Activated naive CD8-positive, alpha-beta T cell treated with anti-CD3 and anti-CD28 coated beads, Interleukin-2, amount 50 U/mL, for 24 hours (primary cell): ENCODE measurements at regions not wholly inside any gene's neighbourhood (a gene's known extent, or its start where the extent isn't known, plus 50 kb on each side); places are given as distances from the start of the nearest gene placed in this dataset.

Experiments
- ATAC-seq: fragments of 150-1000 bp; cut with Tn5 transposase; one replicate; pipeline ENCODE4 v1.10.0; 2021
- DNase-seq: peaks from one replicate; pipeline ENCODE4 v3.0.0; 2021
- H3K27ac Mint-ChIP-seq: one replicate; pipeline ENCODE4 v1.8.0; 2021; ENCODE audit warnings: mild to moderate bottlenecking, mixed read lengths
- H3K27me3 Mint-ChIP-seq: one replicate; pipeline ENCODE4 v1.8.0; 2021; ENCODE audit warnings: mixed read lengths
- H3K36me3 Mint-ChIP-seq: one replicate; pipeline ENCODE4 v1.8.0; 2021; ENCODE audit warnings: low read depth, mixed read lengths
- H3K4me1 Mint-ChIP-seq: one replicate; pipeline ENCODE4 v1.8.0; 2021; ENCODE audit warnings: mixed read lengths
- H3K4me3 Mint-ChIP-seq: one replicate; pipeline ENCODE4 v1.8.0; 2021; ENCODE audit warnings: mild to moderate bottlenecking, moderate library complexity, mixed read lengths
- H3K9me3 Mint-ChIP-seq: one replicate; pipeline ENCODE4 v1.8.0; 2021; ENCODE audit warnings: mixed read lengths

- H3K9me3 Mint-ChIP-seq = peaks cover 4% of the 10 kb centered on the region
- no peak overlapping the region for H3K27ac Mint-ChIP-seq
- ATAC-seq (no peak), DNase-seq (no peak)
- peaks cover 6% of the 10 kb centered on the region for H3K36me3 Mint-ChIP-seq
- no peak overlapping the region for H3K4me3 Mint-ChIP-seq
- no peaks in the 10 kb centered on the region for H3K27me3 Mint-ChIP-seq
- peaks cover 75% of the 10 kb centered on the region for H3K4me1 Mint-ChIP-seq
These were observed 351.4 kb upstream of the GATB start for GRCh38 chr4:152112190-152112589.

- H3K27me3 Mint-ChIP-seq = no peaks in the 10 kb centered on the region
- H3K27ac Mint-ChIP-seq = no peak overlapping the region
- no peak overlapping the region for H3K4me3 Mint-ChIP-seq
- DNase-seq = no peak
- ATAC-seq = no peak
- peaks cover 75% of the 10 kb centered on the region for H3K4me1 Mint-ChIP-seq
- H3K9me3 Mint-ChIP-seq = no peaks in the 10 kb centered on the region
- H3K36me3 Mint-ChIP-seq = no peaks in the 10 kb centered on the region
These were observed 350.0 kb upstream of the GATB start for GRCh38 chr4:152110780-152111179.

- Mint-ChIP-seq H3K4me3 (peak overlapping the region; percentile 39), H3K4me1 (peaks cover 73% of the 10 kb centered on the region), H3K27me3 (no peaks in the 10 kb centered on the region), H3K27ac (peak overlapping the region; percentile 55), H3K36me3 (no peaks in the 10 kb centered on the region), H3K9me3 (no peaks in the 10 kb centered on the region)
- ATAC-seq (no peak), DNase-seq (no peak)
These were observed 349.0 kb upstream of the GATB start for GRCh38 chr4:152109531-152110509.

- Mint-ChIP-seq H3K9me3 (no peaks in the 10 kb centered on the region), H3K36me3 (peaks cover 2% of the 10 kb centered on the region), H3K4me1 (peaks cover 78% of the 10 kb centered on the region), H3K4me3 (no peak overlapping the region), H3K27ac (peak overlapping the region; percentile 21), H3K27me3 (no peaks in the 10 kb centered on the region)
- no peak for ATAC-seq
- DNase-seq = no peak
These were observed 347.1 kb upstream of the GATB start for GRCh38 chr4:152107736-152108500.

GRCh38 chr4:152106781-152107321 is 346.0 kb upstream of the GATB start:
- peaks cover 2% of the 10 kb centered on the region for H3K36me3 Mint-ChIP-seq
- DNase-seq = no peak
- H3K4me3 Mint-ChIP-seq = no peak overlapping the region
- peaks cover 83% of the 10 kb centered on the region for H3K4me1 Mint-ChIP-seq
- H3K27me3 Mint-ChIP-seq = no peaks in the 10 kb centered on the region
- peak overlapping the region; percentile 17 for H3K27ac Mint-ChIP-seq
- no peaks in the 10 kb centered on the region for H3K9me3 Mint-ChIP-seq
- ATAC-seq = no peak

- no peak for ATAC-seq
- H3K9me3 Mint-ChIP-seq = no peaks in the 10 kb centered on the region
- H3K27ac Mint-ChIP-seq = peak overlapping the region; percentile 17
- H3K4me1 Mint-ChIP-seq = peaks cover 89% of the 10 kb centered on the region
- H3K36me3 Mint-ChIP-seq = peaks cover 2% of the 10 kb centered on the region
- no peaks in the 10 kb centered on the region for H3K27me3 Mint-ChIP-seq
- DNase-seq = no peak
- H3K4me3 Mint-ChIP-seq = no peak overlapping the region
These were observed 345.4 kb upstream of the GATB start for GRCh38 chr4:152106113-152106763.

GRCh38 chr4:152104901-152105357 is 344.1 kb upstream of the GATB start:
- Mint-ChIP-seq H3K36me3 (peaks cover 2% of the 10 kb centered on the region), H3K4me3 (no peak overlapping the region), H3K27me3 (no peaks in the 10 kb centered on the region), H3K27ac (peak overlapping the region; percentile 53), H3K4me1 (peaks cover 93% of the 10 kb centered on the region), H3K9me3 (no peaks in the 10 kb centered on the region)
- DNase-seq (no peak), ATAC-seq (no peak)

- no peak for ATAC-seq
- Mint-ChIP-seq H3K36me3 (peaks cover 2% of the 10 kb centered on the region), H3K27ac (peak overlapping the region; percentile 94), H3K27me3 (no peaks in the 10 kb centered on the region), H3K4me1 (peaks cover 93% of the 10 kb centered on the region), H3K9me3 (no peaks in the 10 kb centered on the region), H3K4me3 (no peak overlapping the region)
- DNase-seq = no peak
These were observed 343.5 kb upstream of the GATB start for GRCh38 chr4:152104356-152104755.

GRCh38 chr4:152103181-152103901 is 342.5 kb upstream of the GATB start:
- no peaks in the 10 kb centered on the region for H3K9me3 Mint-ChIP-seq
- H3K4me1 Mint-ChIP-seq = peaks cover 90% of the 10 kb centered on the region
- peak overlapping the region; percentile 94 for H3K27ac Mint-ChIP-seq

GRCh38 chr4:152102436-152103000 is 341.7 kb upstream of the GATB start:
- DNase-seq (no peak), ATAC-seq (no peak)
- H3K9me3 Mint-ChIP-seq = no peaks in the 10 kb centered on the region
- H3K4me3 Mint-ChIP-seq = peak overlapping the region; percentile 50
- H3K27me3 Mint-ChIP-seq = no peaks in the 10 kb centered on the region
- peaks cover 2% of the 10 kb centered on the region for H3K36me3 Mint-ChIP-seq
- H3K27ac Mint-ChIP-seq = peak overlapping the region; percentile 94
- peaks cover 88% of the 10 kb centered on the region for H3K4me1 Mint-ChIP-seq

More at GRCh38 chr4:152103181-152103901, 342.5 kb upstream of the GATB start:
- peak overlapping the region; percentile 64 for H3K4me3 Mint-ChIP-seq
- ATAC-seq (no peak), DNase-seq (no peak)
- peaks cover 2% of the 10 kb centered on the region for H3K36me3 Mint-ChIP-seq
- no peaks in the 10 kb centered on the region for H3K27me3 Mint-ChIP-seq

- peaks cover 2% of the 10 kb centered on the region for H3K36me3 Mint-ChIP-seq
- peak overlapping the region; percentile 83 for H3K4me3 Mint-ChIP-seq
- ATAC-seq (no peak), DNase-seq (no peak)
- peaks cover 84% of the 10 kb centered on the region for H3K4me1 Mint-ChIP-seq
- peak overlapping the region; percentile 94 for H3K27ac Mint-ChIP-seq
- no peaks in the 10 kb centered on the region for H3K9me3 Mint-ChIP-seq
- H3K27me3 Mint-ChIP-seq = no peaks in the 10 kb centered on the region
These were observed 341.0 kb upstream of the GATB start for GRCh38 chr4:152101556-152102435.

- Mint-ChIP-seq H3K4me1 (peaks cover 83% of the 10 kb centered on the region), H3K27ac (peak overlapping the region; percentile 94), H3K9me3 (no peaks in the 10 kb centered on the region), H3K36me3 (peaks cover 2% of the 10 kb centered on the region), H3K27me3 (no peaks in the 10 kb centered on the region), H3K4me3 (peak overlapping the region; percentile 83)
- DNase-seq (peak; percentile 58), ATAC-seq (peak; percentile 83)
These were observed 339.8 kb upstream of the GATB start for GRCh38 chr4:152100379-152101201.
